A549 (cell line): ENCODE measurements at regions not wholly inside any gene's neighbourhood (a gene's known extent, or its start where the extent isn't known, plus 50 kb on each side); places are given as distances from the start of the nearest gene placed in this dataset.
A peak's percentile ranks its signal among the peaks of the same experiment; 100 is the strongest.

Source experiments
- ATAC-seq, 2 experiments: fragments of 200-7000 bp in 1 of 2; fragments of >200 bp in 1 of 2; cut with Nextera tagmentation in 1 of 2; cut with Tn5 transposase in 1 of 2; 3 replicates each; pipeline versions ENCODE4 v1.8.0 to v1.9.1; 2018 to 2020; ENCODE audit warnings: mild to moderate bottlenecking in 1 of 2, moderate library complexity in 1 of 2
- CTCF ChIA-PET: fragments of 300-600 bp; sonication (Branson Sonifier 250); formaldehyde crosslinking; extraction: SDS; loops from one replicate; lab custom pipeline; 2021; ENCODE audit warnings: antibody characterized with exemption, inconsistent platforms; lab: Yijun Ruan, JAX
- POLR2A ChIA-PET: fragments of 350-600 bp; formaldehyde crosslinking; extraction: SDS; loops from one replicate; lab custom pipeline; 2021; ENCODE audit warnings: antibody characterized with exemption, inconsistent platforms; lab: Yijun Ruan, JAX
- DNase-seq, 2 experiments: peaks; one replicate each; pipeline versions ENCODE4 v3.0.0 to v3.0.0-alpha.2; 2011 to 2016; ENCODE audit warnings: low read depth in 1 of 2, low spot score in 1 of 2
- FAIRE-seq: peaks from 2 replicates; lab custom pipeline; 2011; peaks lifted over from hg19 to GRCh38; lab: Jason Lieb, UNC
- H3K27ac ChIP-seq, 2 experiments: fragments of >200 bp; sonication (Bioruptor Twin); formaldehyde crosslinking; 3 replicates each; pipeline ENCODE4 v1.5.1; 2016 to 2017
- H3K4me1 ChIP-seq: fragments of >200 bp; sonication (Bioruptor Twin); formaldehyde crosslinking; 3 replicates; pipeline ENCODE4 v1.6.1; 2016
- H3K4me2 ChIP-seq: fragments of >200 bp; sonication (Bioruptor Twin); formaldehyde crosslinking; 3 replicates; pipeline ENCODE4 v1.6.1; 2016
- H3K4me3 ChIP-seq: fragments of >200 bp; sonication (Bioruptor Twin); formaldehyde crosslinking; 3 replicates; pipeline ENCODE4 v1.5.1; 2016
- H3K9me3 ChIP-seq: fragments of >200 bp; sonication (Bioruptor Twin); formaldehyde crosslinking; 3 replicates; pipeline ENCODE4 v1.6.1; 2016
- BCL3 ChIP-seq: fragments of >200 bp; sonication (Bioruptor Twin); formaldehyde crosslinking; IDR thresholded peaks from 3 replicates; pipeline ENCODE4 v1.6.1; 2016
- CBX8 ChIP-seq: fragments of 200-600 bp; sonication (generic); IDR thresholded peaks from 2 replicates; pipeline ENCODE4 v1.6.1; 2016
- CTCF ChIP-seq: fragments of >200 bp; sonication (Bioruptor Twin); formaldehyde crosslinking; IDR thresholded peaks from 3 replicates; pipeline ENCODE4 v1.5.1; 2016
- EHF ChIP-seq: fragments of 250-450 bp; sonication (Bioruptor Pico); IDR thresholded peaks from 2 replicates; pipeline ENCODE4 v1.5.0; 2020; ENCODE audit warnings: mild to moderate bottlenecking
- GATA3 ChIP-seq: IDR thresholded peaks from 2 replicates; pipeline ENCODE4 v1.6.1; 2012; ENCODE audit warnings: borderline replicate concordance
- MAX ChIP-seq: IDR thresholded peaks from 2 replicates; pipeline ENCODE4 v1.6.1; 2012
- NR3C1 ChIP-seq: fragments of >200 bp; sonication (Bioruptor Twin); formaldehyde crosslinking; IDR thresholded peaks from 3 replicates; pipeline ENCODE4 v1.6.1; 2017
- PBX3 ChIP-seq: IDR thresholded peaks from 2 replicates; pipeline ENCODE4 v1.6.1; 2012
- RAD21 ChIP-seq, 2 experiments: fragments of >200 bp in 1 of 2; sonication (Bioruptor Twin) in 1 of 2; formaldehyde crosslinking in 1 of 2; IDR thresholded peaks in 1 of 2; conservative IDR thresholded peaks in 1 of 2; 2 replicates in 1 of 2; 3 replicates in 1 of 2; pipeline ENCODE4 v1.6.1; 2012 to 2018; ENCODE audit warnings: inconsistent platforms in 1 of 2
- REST ChIP-seq: fragments of 200-600 bp; sonication (generic); IDR thresholded peaks from 2 replicates; pipeline ENCODE4 v1.6.1; 2016; ENCODE audit warnings: antibody characterized with exemption, mild to moderate bottlenecking, moderate library complexity
- RFX5 ChIP-seq: fragments of 450-650 bp; IDR thresholded peaks from 2 replicates; pipeline ENCODE4 v1.7.1; 2014; ENCODE audit warnings: antibody characterized with exemption, mild to moderate bottlenecking, moderate library complexity
- TP53 ChIP-seq: fragments of 250-450 bp; sonication (Bioruptor Pico); IDR thresholded peaks from 2 replicates; pipeline ENCODE4 v1.5.0; 2021; ENCODE audit warnings: mild to moderate bottlenecking, moderate library complexity
- WGBS: methylation state at CpG from one replicate; pipeline ENCODE4 v1.1.6; 2017; ENCODE audit errors: missing lambda C conversion rate; 5-methylcytosine and 5-hydroxymethylcytosine counted together

- POLR2A ChIA-PET: no interaction called here
- FAIRE-seq (no peak), DNase-seq (no peak), ATAC-seq (no peak)
- Histone ChIP-seq H3K4me1 (no peaks in the 10 kb centered on the region), H3K4me2 (no peak overlapping the region), H3K9me3 (no peaks in the 10 kb centered on the region), H3K27ac (no peak overlapping the region), H3K4me3 (no peak overlapping the region)
- CTCF ChIA-PET: interaction anchor here (1.0 to 7.2 kb wide), 5 partner anchors 9 to 180 kb away, joined by 3 to 62 read pairs (median 7); no protein-coding TSS in a partner anchor
- no peak for TF ChIP-seq RFX5
- TF ChIP-seq RAD21 (conservative IDR thresholded peaks at IDR 0.05 in 1 of 2, IDR thresholded peaks at IDR 0.05 in 1 of 2): no peak
- TF ChIP-seq BCL3: no peak
- TF ChIP-seq EHF: no peak
- TF ChIP-seq GATA3: no peak
- TF ChIP-seq TP53 (CRISPR knock-in tag): no peak
- 62% methylated on average over 7 of the region's 7 CpGs for WGBS
Measured at GRCh38 chr15:79209116-79209515, 73.4 kb upstream of the ANKRD34C start.

GRCh38 chr15:79208179-79208578, 74.3 kb upstream of the ANKRD34C start:
- H3K4me3 ChIP-seq: no peak overlapping the region
- ChIA-PET POLR2A (no interaction called here), CTCF (interaction anchor here (0.6 to 7.2 kb wide), 12 partner anchors 10 to 372 kb away, joined by 3 to 62 read pairs (median 4); no protein-coding TSS in a partner anchor)
- no peak overlapping the region for H3K4me2 ChIP-seq
- peak; percentile 80 for TF ChIP-seq REST
- TF ChIP-seq CBX8: no peak
- 0 out of 2 replicates have a peak, but pooled peaks have one; percentile 19 for TF ChIP-seq MAX
- 0 out of 3 replicates have a peak, but pooled peaks have one; percentile 13 for TF ChIP-seq CTCF
- H3K9me3 ChIP-seq: no peaks in the 10 kb centered on the region
- ATAC-seq: peak; percentile 32 to 66; a peak in 3 of 6 replicates
- WGBS: under 1% methylated on average over 3 of the region's 3 CpGs
- peak; percentile 18 for FAIRE-seq
- peak in 1 of 2 experiments; percentile 25 for DNase-seq
- H3K4me1 ChIP-seq: no peaks in the 10 kb centered on the region
- no peak overlapping the region for H3K27ac ChIP-seq

- FAIRE-seq: no peak
- WGBS: 0% methylated on average over 2 of the region's 2 CpGs
Measured at GRCh38 chr15:79206940-79207339, 75.6 kb upstream of the ANKRD34C start.

More at GRCh38 chr15:79206940-79207339, 75.6 kb upstream of the ANKRD34C start:
- no peak for TF ChIP-seq NR3C1
- TF ChIP-seq PBX3: no peak
- ATAC-seq (no peak), DNase-seq (no peak)
- ChIA-PET CTCF (interaction anchor here (1.0 to 7.2 kb wide), 8 partner anchors 9 to 181 kb away, joined by 3 to 62 read pairs (median 3); no protein-coding TSS in a partner anchor), POLR2A (no interaction called here)
- H3K9me3 ChIP-seq: peaks cover 3% of the 10 kb centered on the region; the same call in 1 of the 3 replicates
- no peaks in the 10 kb centered on the region for H3K4me1 ChIP-seq
- H3K4me3 ChIP-seq: no peak overlapping the region
- no peak overlapping the region for H3K4me2 ChIP-seq
- no peak overlapping the region for H3K27ac ChIP-seq
